SHP77 treated with DMSO at 0.1 percent for 48 hours (cell line): ENCODE measurements at regions not wholly inside any gene's neighbourhood (a gene's known extent, or its start where the extent isn't known, plus 50 kb on each side); places are given as distances from the start of the nearest gene placed in this dataset.
"Not testable (repeated sequence)": the region's sequence is repeated elsewhere in the genome, so short reads cannot be mapped to it uniquely, and the experiment has no call there.

ENCODE experiments used
- DNase-seq: peaks from one replicate; lab custom pipeline; 2025; lab: John Stamatoyannopoulos, UW

DNA sequence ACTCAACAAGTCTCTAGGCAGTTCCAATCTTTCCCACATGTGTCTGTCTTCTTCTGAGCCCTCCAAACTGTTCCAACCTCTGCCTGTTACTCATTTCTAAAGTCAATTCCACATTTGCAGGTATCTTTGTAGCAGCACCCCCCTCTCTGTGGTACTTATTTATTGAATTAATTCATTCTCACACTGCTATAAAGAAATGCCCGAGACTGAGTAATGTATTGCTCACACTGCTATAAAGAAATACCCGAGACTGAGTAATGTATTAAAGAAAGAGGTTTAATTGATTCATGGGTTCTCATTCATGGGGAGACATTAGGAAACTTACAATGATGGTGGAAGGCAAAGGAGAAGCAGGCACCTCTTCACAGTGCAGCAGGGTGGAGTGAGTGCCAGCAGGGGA is 1413.8 kb downstream of the SI start:
- DNase-seq, result no peak

DNA sequence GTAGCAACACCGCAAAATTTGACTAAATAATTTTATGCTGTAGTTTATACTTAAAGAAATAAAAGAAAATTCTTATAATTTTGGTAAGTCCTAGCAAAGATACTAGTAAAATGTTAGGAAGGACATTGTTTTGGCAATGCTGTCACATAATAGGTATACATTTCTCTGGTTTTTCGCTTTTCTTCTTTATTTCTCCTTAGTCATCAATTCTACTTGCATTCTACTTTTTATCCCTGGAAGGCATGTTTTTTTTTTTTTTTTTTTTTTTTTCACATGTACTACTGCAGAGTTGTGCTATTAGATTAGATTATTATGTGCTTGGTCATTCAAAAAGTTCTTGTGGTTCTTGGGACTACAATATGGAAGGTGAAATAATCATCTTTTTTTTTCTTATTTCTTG is 1421.2 kb downstream of the SI start:
- no peak for DNase-seq

DNA sequence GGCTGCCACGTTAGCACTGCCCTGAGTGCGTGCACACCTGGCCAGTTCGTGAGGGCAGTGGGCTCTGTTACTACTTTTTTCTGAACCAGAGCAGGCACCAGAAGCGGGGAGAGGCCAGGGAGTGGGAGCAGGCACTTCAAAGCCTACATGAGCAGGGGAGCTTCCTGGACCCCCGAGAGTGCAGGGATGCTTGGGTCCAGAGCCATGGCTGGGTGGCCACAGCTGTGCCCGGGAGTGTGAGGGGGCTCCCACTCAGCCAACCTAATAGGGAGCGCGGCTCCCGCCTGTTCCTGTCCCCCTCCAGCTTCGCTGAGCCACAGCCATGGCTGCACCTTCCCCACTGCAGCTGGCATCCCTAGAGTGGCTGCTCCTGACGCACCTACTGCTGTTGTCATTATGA is 1423.3 kb downstream of the SI start:
- DNase-seq, result no peak

DNA sequence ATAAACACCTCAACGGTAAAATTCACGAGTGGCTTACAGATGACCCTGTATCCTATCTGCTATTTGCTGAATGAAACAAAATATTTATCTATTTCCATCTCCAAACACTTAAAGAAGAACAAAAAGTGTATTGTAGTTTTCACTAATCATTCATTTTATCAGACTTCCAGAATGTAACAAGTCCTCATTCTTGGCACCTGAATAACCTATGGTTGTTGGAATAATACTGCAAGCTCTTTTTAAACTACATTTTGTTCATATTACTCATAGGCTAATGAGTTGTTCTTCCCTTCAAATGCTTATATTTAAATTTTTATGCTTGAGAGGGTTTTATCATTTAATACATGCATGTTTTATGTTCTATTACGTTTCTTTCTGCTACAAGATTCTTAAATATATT is 1434.1 kb downstream of the SI start:
- DNase-seq, result no peak

DNA sequence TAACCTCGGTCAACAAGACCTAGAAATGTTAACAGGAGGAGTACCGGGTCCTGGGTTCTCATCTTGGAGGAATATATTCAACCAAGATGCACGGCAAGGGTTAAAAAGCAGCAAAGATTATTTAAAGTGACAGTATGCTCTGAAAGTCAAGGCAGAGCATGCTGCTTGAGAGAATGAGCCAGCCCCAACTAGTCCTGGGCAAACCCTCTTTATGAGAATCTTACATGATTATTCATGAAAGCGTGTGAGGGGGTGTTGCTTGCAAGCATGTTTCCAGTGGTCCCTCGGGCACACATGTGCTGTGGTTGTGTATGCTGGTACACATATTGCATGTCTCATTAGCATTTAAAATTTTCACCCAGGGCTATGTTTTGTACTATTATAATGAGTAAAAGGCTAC is 1445.6 kb downstream of the SI start:
- no peak for DNase-seq

DNA sequence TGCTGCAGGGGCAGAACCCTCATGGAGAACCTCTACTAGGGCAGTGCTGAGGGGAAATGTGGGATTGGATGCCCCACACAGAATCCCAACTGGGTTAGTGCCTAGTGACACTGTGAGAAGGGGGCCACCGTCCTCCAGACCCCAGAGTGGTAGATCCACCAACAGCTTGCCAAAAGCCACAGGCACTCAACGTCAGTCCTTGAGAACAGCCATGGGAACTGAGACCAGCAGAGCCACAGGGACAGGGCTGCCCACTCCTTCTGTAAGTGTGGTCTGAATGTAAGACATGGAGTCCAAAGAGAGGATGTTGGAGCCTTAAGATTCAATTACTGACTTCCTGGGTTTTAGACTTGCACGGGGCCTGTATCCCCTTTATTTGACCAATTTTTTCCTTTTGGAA is 1451.5 kb downstream of the SI start:
- no peak for DNase-seq

DNA sequence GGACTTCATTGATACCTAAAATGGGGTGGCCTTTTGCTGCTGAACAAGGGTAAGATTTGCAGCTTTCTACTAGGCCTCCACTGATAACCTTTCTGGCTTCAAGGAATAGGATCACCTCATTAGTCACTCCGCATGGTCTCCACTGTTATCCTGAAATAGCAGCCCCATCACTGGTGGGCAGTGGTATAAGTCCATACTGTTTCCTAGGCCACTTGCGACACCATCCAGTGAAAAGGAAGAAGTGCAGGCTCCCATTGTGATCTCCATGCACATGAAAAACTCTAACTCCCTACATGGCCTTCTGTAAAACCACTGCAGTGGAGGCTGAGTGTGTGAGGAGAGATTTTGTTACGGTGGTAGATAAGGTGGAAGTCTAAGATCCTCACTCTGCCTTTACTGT is 1455.9 kb downstream of the SI start:
- peak; percentile 45 for DNase-seq

DNA sequence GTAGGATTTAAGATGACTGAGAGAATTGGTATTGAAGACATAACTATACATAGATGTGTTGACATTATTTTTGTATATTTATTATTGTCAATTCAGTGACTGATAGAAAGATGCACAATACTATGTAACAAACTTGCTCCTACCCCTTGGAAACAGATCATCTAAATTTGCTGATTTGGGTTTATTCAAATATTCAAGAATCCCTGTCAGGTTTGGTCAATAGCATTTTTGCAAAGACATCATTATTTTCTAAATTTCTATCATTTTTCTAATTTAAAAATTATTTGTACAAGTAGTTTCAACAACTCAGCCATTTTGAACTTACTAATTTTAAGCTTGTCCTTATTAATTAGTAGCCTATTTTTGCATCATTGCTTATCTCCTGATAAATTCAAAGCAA is 1463.4 kb downstream of the SI start:
- DNase-seq, result no peak

DNA sequence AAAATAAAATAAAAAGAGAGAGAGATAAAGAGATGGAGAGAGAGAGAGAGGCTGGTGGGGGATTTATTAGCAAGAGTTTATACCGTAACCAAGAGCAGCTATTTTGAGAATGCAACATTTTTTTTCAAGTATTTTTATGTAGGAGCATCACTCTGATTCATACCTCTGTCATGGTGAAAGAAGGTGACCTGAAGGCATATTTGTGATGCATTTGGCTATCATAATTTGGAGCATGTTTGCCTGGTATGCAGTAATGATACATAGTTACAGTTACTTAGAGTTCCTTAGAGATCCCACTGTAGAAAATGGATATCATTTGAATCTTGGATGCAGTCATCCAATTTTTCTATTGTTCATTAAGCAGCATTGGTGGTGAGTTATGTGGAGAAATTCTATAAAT is 1472.4 kb downstream of the SI start:
- DNase-seq, result no peak

DNA sequence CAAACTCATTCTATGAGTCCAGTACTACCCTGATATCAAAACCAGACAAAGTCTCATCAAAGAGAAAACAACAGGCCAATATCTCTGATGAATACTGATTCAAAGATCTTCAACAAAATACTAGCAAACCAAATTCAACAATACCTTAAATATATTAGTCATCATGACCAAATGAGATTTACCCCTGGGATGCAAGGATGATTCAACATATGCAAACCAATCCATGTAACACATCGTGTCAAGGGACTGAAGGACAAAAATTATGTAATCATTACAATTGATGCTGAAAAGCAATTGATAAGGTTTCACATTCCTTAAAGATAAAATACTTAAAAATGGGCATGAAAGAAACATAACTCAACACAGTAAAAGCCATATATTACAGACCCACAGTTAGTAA is 1476.9 kb downstream of the SI start:
- DNase-seq, result no peak

DNA sequence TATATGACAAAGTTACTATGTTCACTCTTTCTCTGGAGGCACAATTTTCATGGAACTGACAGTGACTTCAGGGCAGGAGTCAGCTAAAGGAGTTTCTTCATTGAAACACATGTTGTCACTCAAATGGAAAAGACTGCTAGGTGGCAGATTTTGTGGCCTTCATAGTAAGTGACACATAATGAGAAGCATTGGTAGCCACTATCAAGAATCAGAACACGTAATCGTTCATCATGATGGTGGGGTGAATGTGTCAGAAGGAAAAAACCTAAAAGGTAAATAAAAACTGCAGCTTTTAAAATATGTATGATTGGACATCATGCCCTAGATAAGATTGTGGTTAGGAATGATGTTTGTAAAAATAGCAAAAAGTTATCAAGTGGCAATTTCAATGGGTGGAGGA is 1491.0 kb downstream of the SI start:
- no peak for DNase-seq

DNA sequence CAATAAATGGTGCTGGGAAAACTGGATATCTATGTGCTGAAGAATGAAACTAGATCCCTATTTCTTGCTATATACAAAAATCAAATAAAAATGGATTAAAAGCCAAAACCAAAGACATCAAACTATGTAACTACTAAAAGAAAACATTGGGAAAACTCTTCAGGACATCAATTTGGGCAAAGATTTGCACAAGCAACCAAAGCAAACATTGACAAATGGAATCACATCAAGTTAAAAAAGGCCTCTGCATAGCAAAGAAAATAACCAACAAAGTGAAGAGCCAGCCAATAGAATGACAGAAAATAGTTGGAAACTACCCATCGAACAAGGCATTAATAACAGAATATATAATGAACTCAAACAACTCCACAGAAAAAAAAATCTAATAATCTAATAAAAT is 1495.3 kb downstream of the SI start:
- DNase-seq, result no peak

DNA sequence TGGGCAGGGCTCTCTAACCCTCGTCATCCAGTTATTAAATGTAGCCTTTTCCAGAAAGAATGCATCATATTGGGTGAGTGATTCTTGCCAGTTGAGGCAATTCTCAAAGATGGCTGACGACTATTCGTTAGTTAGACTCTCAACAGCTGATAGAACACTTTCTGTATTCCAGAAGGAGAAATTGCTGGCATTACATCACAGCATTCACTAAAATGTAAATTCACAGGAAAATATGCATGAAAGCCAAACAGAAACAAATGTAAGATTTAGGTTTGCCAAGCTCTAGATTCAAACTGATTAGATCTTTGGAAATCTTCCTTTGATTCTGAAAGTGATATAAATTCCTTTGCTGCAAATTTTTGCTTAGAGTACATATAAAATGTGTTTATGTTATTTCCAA is 1501.0 kb downstream of the SI start:
- no peak for DNase-seq

DNA sequence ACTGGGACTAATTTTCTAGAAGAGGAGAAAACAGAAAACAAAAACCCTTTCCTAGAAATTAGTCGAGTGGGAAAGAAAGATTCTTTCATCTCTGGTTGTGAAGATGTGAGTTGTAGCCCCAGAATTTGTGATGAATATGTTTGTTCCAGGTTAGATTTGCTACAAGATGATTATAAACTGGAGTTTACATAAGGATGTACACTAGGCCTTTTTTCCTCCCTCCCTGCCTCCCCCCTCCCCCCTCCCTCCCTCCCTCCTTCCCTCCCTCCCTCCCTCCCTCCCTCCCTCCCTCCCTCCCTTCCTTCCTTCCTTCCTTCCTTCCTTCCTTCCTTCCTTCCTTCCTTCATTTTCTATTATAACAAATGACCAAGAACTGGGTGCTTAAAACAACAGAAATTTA is 1502.0 kb downstream of the SI start:
- no peak for DNase-seq

DNA sequence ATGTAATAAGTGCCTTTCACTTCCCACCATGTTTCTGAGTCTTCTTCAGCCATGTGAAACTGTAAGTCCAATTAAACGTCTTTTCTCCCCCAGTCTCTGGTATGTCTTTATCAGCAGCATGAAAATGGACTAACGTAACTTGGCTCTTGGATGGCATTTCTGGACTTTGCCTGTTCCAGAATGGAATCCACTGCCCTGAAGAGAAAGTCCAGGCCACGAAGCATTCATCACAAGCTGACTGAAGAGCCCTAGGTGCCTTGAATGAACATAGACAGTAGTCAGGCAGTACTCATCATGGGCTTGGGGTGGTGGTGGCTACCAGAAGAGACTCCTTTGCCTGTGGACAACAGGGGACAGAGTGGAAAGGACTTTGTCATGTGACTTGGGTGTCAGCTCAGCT is 1505.0 kb downstream of the SI start:
- no peak for DNase-seq

DNA sequence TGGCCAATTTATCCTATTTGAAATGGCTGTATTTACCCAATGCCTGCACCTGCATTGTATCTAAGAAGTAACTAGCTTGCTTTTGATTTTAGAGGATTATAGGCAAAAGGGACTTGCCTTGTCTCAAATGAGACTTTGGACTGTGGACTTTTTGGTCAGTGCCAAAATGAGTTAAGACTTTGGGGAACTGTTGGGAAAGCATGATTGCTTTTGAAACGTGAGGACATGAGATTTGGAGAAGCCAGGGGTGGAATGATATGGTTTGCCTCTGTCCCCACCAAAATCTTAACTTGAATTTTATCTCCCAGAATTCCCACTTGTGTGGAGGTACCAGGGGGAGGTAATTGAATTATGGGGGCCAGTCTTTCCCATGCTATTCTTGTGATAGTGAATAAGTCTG is 1505.4 kb downstream of the SI start:
- no peak for DNase-seq

DNA sequence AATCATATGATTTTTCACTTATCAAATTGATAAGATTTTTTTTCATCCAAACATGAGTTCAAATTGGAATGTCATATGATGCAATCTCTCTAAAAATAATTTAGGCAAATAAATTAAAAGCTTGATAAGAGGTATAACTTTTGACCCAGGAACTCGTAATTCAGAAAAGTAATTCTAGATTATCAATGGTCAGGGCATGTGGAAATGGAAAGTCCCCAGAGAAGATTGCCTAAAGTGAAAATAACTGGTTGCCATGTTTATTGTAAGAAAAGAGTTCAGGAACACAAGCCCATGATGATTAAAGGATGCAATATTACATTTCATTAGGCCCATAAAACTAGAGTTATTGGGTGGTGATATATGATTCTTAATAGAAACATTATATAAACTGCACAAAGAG is 1514.8 kb downstream of the SI start:
- no peak for DNase-seq

DNA sequence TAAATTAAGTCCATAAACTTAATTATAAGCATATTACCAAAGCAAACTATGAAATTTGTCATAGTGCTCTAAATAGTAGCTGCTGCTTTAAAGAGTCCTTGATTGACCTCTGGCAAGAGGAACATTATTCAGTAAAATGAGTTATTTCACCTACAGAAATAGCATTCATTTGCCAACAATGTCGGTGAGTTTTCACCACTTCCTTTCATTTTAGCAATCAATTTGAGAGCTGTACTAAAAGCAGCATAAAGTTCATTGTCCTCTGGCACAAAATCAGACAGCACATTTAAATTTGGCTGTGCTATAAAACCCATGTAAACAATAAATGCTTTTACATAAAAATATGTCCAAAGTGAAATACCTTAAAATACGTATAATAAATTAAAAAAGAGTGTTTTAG is 1515.7 kb downstream of the SI start:
- DNase-seq, result no peak

DNA sequence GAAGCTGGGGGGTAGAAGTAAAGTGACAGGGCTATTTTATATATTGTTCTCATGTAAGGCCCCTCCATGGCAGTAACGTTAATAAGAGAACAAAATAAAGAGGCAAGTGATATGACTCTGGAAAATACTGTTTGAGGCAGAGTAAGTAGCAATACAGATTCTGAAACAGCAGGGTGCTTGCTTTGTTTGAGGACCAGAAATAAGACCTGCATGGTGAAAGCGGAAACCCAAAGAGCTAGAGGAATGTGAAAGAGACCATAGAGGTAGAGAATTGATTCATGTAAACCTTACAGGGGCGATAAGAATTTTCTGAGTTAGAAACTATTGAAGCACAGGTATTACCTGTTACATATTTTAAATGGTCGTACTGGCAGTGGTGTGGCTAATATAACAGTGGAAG is 1517.1 kb downstream of the SI start:
- DNase-seq, result no peak

DNA sequence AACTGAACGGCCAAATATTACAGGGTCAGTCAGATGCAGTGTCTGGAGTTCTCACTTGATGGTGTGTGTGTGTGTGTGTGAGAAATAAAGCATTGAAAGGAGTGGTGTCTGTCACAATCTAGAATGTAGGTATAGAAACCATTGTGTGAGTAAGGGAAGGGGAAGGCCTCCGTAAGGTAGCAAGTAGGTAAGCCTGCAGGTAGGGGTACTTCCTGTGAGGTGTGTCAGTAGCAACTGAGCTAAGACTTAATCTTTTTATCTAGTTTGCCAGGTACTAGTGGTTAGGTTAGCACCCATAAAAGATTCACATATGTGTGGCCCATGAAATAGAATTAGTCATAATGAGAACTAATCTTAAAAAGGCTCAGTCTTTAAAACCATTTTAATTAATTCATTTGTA is 1517.8 kb downstream of the SI start:
- DNase-seq, result no peak

DNA sequence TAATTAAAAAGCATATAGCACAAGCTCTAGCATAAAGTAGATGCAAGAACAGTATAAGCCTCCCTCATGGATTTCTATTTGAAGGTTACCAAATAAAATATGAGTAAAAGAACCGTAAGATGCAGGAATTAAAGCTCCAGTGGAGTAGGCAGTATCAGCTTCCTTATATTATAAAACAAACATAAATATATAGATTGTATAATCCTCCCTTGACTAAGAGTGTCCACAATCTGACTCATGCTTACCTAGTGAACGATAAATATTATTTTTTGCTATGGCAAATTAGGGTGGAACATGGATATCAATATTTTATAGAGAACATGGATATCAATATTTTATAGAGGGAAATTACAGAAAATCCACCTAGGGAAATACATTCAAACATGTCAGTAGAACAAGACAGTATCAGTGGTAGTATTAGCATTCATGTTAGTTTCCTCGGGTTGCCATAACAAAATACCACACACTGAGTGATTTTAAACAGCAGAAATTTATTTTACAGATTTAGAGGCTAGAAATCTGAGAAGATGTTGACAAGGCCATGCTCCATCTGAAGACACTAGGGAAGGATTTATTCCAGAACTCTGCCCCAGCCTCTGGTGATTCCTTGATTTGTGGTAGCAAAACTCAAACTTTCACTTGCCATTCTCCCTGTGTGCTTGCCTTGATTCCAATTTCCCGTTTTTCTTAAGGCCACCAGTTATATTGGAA is 1521.3 kb downstream of the SI start:
- DNase-seq, result no peak

DNA sequence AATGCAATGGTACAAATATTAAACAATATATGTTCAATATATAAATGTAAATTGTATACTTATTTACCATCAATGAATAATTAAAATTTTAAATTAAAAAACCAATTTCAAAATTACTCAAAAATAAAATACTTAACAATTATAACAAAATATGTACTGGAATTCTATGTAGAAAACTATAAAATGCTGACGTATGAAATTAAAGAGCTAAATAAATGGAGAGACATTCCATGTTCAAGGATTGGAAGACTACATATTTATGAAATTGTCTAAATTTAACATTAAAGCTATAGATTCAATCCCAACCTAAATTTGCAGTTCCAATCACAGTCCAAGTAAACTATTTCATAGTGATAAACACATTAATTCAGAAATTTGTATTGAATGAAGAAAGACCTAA is 1522.4 kb downstream of the SI start:
- no peak for DNase-seq

DNA sequence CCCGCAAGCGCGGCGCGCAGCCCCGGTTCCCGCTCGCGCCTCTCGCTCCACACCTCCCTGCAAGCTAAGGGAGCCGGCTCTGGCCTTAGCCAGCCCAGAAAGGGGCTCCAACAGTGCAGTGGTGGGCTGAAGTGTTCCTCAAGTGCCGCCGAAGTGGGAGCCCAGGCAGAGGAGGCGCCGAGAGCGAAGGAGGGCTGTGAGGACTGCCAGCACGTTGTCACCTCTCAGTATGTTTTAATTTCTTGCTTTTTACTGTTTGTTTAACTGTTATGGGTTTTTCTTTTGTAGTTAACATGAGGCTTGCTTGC is 1525.7 kb downstream of the SI start:
- DNase-seq, result no peak

DNA sequence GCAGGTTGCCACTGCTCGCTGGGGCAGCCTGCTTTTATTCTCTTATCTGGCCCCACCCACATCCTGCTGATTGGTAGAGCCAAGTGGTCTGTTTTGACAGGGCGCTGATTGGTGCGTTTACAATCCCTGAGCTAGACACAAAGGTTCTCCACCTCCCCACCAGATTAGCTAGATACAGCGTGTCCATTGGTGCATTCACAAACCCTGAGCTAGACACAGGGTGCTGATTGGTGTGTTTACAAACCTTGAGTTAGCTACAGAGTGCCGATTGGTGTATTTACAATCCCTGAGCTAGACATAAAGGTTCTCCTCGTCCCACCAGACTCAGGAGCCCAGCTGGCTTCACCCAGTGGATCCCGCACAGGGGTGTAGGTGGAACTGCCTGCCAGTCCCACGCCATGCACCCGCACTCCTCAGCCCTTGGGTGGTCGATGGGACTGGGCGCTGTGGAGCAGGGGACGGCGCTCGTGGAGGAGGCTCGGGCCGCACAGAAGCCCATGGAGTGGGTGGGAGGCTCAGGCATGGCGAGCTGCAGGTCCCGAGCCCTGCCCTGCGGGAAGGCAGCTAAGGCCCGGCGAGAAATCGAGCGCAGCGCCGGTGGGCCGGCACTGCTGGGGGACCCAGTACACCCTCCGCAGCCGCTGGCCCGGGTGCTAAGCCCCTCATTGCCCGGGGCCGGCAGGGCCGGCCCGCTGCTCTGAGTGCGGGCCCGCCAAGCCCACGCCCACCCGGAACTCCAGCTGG is 1526.2 kb downstream of the SI start:
- not testable (repeated sequence) for DNase-seq
